GM18870 (cell line): ENCODE measurements at regions not wholly inside any gene's neighbourhood (a gene's known extent, or its start where the extent isn't known, plus 50 kb on each side); places are given as distances from the start of the nearest gene placed in this dataset.
"Not testable (repeated sequence)": the region's sequence is repeated elsewhere in the genome, so short reads cannot be mapped to it uniquely, and the experiment has no call there.

Experiments
- ATAC-seq: cut with Tn5 transposase; IDR thresholded peaks from one replicate; pipeline ENCODE4 v1.9.1; 2021; ENCODE audit warnings: moderate library complexity; ENCODE audit not compliant: unreplicated experiment

- ATAC-seq: not testable (repeated sequence)
These were observed 50.0 kb upstream of the GPCPD1 start for GRCh38 chr20:5660756-5661155.
